GM12873 (cell line): ENCODE measurements at regions not wholly inside any gene's neighbourhood (a gene's known extent, or its start where the extent isn't known, plus 50 kb on each side); places are given as distances from the start of the nearest gene placed in this dataset.

Experiments
- CTCF ChIP-seq: IDR thresholded peaks from 2 replicates; pipeline ENCODE4 v1.5.1; 2012; ENCODE audit warnings: low read depth, mild to moderate bottlenecking, moderate library complexity, low read length, control low read depth; ENCODE audit not compliant: insufficient read depth; ENCODE audit errors: missing control alignments

- TF ChIP-seq CTCF, result no peak
Measured at GRCh38 chr12:92614502-92614901, 88.3 kb upstream of the PLEKHG7 start.

- no peak for TF ChIP-seq CTCF
Measured at GRCh38 chr12:92614001-92614400, 88.8 kb upstream of the PLEKHG7 start.

- TF ChIP-seq CTCF, result no peak
Measured at GRCh38 chr12:92612611-92613010, 90.2 kb upstream of the PLEKHG7 start.

- TF ChIP-seq CTCF, result peak; percentile 20
Measured at GRCh38 chr12:92608151-92609091, 94.4 kb upstream of the PLEKHG7 start.

- no peak for TF ChIP-seq CTCF
Measured at GRCh38 chr12:92606956-92607355, 95.8 kb upstream of the PLEKHG7 start.

GRCh38 chr12:92605621-92606170, 97.1 kb upstream of the PLEKHG7 start:
- TF ChIP-seq CTCF, result no peak

- TF ChIP-seq CTCF, result no peak
Measured at GRCh38 chr12:92604786-92605185, 98.0 kb upstream of the PLEKHG7 start.
